GM10266 (cell line): ENCODE measurements at regions not wholly inside any gene's neighbourhood (a gene's known extent, or its start where the extent isn't known, plus 50 kb on each side); places are given as distances from the start of the nearest gene placed in this dataset.

ENCODE experiments used
- DNase-seq: peaks from one replicate; pipeline ENCODE4 v3.0.0; 2012; ENCODE audit errors: extremely low spot score
- TF ChIP-seq, protein P1 (sequence below): IDR thresholded peaks from 2 replicates; pipeline ENCODE4 v1.5.1; 2012; ENCODE audit warnings: mild to moderate bottlenecking, low read depth; ENCODE audit not compliant: control insufficient read depth, insufficient read depth; ENCODE audit errors: missing control alignments

DNA sequence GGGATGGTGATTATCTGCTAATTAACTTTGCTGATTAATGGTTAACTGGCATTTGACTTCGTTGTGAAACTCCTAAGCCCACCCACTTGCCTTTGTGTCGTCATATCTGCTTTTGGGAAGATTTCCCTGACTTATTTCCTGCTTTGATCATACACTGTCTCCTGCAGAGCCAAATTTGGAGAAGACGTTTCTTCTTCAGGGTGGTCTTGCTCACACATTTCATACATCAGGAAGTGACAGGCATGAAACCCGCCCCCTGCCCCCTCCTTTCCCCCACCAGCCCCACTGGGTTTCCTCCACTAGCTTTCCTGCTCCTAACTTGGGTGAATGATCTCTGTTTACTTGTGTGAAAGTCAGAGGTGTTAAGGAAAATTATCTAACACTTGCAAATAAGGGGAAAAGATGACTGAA lies 300.1 kb downstream of the TSN start:
- TF ChIP-seq, protein P1, sequence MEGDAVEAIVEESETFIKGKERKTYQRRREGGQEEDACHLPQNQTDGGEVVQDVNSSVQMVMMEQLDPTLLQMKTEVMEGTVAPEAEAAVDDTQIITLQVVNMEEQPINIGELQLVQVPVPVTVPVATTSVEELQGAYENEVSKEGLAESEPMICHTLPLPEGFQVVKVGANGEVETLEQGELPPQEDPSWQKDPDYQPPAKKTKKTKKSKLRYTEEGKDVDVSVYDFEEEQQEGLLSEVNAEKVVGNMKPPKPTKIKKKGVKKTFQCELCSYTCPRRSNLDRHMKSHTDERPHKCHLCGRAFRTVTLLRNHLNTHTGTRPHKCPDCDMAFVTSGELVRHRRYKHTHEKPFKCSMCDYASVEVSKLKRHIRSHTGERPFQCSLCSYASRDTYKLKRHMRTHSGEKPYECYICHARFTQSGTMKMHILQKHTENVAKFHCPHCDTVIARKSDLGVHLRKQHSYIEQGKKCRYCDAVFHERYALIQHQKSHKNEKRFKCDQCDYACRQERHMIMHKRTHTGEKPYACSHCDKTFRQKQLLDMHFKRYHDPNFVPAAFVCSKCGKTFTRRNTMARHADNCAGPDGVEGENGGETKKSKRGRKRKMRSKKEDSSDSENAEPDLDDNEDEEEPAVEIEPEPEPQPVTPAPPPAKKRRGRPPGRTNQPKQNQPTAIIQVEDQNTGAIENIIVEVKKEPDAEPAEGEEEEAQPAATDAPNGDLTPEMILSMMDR = no peak
- DNase-seq = no peak

DNA sequence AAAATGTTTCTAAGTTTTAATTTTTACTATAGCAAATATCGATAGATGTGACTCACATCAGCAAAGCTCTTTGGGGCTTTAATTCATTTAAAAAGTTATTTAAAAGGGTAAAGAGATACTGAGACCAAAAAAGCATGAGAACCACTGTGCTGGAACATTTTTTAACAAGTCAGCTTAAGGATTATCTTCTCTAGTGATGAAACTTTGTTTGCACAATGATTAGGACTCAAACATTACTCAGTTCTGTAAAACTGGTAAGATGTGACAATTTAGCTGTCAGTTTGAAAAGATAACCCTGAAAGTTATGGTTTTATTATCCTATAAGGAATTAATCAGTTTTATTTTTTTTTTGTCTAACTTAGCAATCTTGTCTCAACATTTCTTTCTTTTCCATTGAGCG lies 301.4 kb downstream of the TSN start:
- no peak for DNase-seq
- TF ChIP-seq, protein P1 = no peak

DNA sequence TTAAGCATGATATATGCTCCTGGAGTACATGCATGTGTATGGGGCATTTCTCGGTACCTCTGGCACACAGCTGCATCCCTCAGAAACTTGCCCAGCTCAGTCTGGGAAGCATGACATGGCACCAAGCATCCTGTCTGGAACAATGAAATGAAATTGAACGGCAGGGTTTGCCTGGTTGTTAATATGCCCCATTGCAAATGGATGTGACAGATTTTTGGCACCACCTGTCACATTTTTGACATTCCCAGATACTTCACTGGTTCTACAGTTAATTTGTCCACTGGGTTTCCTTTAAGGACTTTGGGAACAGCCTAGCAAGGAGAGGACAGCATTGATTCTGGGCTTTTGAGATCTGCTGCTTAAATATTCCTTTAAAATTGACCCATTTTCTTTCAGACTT lies 305.8 kb downstream of the TSN start:
- TF ChIP-seq, protein P1 = no peak

DNA sequence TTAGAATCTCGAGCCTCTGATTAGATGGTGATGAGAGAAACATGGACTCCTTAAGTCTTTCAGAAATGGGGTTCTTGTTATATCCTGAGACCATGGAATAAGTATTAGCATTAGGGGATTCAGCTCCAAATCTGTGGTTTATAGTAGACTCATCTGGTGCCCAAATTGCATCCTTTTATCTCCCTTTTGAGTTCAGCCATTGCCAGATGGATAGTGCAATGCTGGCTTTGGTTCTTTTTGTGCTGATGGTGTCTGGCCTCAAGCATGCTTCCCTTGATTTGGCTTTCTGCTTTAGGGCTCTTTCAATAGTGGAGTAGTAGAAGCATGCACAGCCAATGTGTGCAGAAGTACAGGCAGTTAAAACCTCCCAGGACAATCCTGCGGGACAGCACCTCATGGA lies 306.4 kb downstream of the TSN start:
- TF ChIP-seq, protein P1 = no peak
- DNase-seq = no peak

More for the DNA sequence above, 305.8 kb downstream of the TSN start:
- no peak for DNase-seq

DNA sequence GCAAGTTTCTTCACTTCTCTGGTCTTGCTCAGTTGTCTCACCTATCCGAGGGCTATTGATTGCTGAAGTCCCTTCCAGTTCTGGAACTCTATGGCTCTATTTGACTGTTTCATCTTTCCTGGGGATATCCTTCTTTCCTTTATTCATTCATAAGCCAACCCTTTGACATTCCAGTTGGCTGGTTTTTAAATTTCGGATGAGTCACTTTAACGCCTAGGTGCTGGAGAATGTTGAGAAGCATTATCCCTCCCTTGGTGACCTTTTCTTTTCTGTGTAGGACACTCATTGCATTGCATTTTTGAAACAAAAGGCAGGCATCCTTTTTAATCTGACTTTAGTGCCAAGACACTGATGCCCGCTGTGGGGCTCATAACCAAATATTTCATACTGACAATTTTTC lies 307.1 kb downstream of the TSN start:
- DNase-seq = no peak
- TF ChIP-seq, protein P1 = no peak

DNA sequence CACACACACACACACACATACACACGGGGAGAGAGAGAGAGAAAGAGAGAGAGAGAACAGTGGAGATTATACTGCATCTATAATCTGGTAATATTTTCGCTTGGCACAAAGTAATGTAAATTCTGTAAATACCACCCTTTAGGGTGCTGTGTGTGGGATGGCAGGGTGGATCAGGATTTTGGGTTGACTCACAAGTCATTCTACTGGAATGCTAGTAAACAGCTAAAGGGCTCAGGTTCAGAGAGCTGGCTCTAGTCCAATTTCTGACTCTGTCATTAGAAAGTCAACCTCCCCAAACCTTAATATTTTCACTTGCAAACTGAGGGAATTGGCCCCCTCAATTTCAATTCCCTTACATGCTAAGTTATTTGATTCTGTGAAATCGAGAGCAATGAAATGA lies 308.3 kb downstream of the TSN start:
- DNase-seq = no peak
- TF ChIP-seq, protein P1 = no peak

DNA sequence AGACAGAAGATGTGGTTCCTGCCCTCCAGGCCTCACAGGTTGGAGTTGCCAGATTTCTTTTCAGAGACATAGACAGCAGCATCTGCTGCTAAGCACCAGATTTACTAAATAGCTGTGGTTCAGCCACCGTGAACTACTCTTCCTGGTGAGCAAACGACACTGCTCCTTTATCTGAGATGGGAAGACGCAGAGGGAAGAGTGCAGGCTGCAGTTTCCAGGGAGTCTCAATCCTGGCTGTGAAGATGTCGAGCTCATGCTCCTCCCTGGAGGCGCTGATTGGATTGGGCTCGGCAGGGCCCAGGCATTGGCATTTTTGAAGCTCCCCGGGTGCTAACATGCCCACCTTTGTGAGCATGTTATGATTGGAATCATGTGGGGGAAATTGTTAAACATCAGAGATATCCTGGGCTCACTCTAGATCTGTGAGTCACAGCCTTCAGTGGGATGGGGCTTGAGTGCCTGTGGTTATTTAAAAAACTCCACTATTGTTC lies 314.8 kb downstream of the TSN start:
- no peak for DNase-seq
- TF ChIP-seq, protein P1 = no peak
